ENCODE measurements at regions not wholly inside any gene's neighbourhood (a gene's known extent, or its start where the extent isn't known, plus 50 kb on each side); places are given as distances from the start of the nearest gene placed in this dataset.

DNA sequence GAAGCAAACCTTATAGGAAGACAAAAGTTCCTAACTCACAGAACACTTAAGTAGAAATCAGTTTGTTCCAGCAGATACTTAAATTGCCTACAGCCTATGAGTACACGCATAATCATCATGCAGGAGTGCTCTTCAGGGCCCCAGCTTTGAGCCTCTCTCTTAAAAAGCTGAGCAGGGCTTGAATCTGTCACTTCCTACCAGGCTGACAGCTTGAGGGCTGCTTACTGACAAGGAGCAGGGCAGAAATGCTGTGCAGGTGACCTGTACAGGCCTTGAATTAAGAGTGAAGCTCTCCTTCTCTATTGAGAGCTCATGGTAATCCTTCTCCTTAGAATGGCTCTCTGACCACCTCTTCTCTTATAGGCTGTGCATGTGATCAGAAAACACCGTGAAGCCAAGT, 66.5 kb upstream of the MAST4 start:
- DNase-seq (ENCODE audit: low spot score) (no peak), FAIRE-seq (no peak), ATAC-seq (no peak)
- intact Hi-C loops (cut with micrococcal nuclease; ENCODE audit: unreplicated experiment): no loop called here
- 0% methylated on average over 2 of the region's 2 CpGs for WGBS (ENCODE audit: low lambda C conversion rate)
- H3K4me1 ChIP-seq (ENCODE audit: insufficient read depth, low read length): no peaks in the 10 kb centered on the region
- ChIA-PET CTCF (ENCODE audit: low intra/inter-chr PET ratio, low total read pairs) (no interaction called here), POLR2A (no interaction called here)
- H3K9ac ChIP-seq (ENCODE audit: insufficient read depth, low read depth, low read length): no peak overlapping the region
- no peaks in the 10 kb centered on the region for H3K36me3 ChIP-seq (replicated peaks in 1 of 2; ENCODE audit: control insufficient read depth in 1 of 2, insufficient read depth in 2 of 2, low read length in 2 of 2)
- TF ChIP-seq SP2 (CRISPR knock-in tag; IDR thresholded peaks at IDR 0.05) (no peak), BORCS8-MEF2B (CRISPR knock-in tag; IDR thresholded peaks at IDR 0.05) (no peak), ZNF34 (CRISPR knock-in tag; IDR thresholded peaks at IDR 0.05; ENCODE audit: borderline replicate concordance) (no peak), KLF12 (CRISPR knock-in tag; IDR thresholded peaks at IDR 0.05; ENCODE audit: borderline replicate concordance) (no peak), ZNF431 (CRISPR knock-in tag; IDR thresholded peaks at IDR 0.05; ENCODE audit: borderline replicate concordance, low read depth) (no peak), MAX (IDR thresholded peaks at IDR 0.05) (no peak), NFYC (CRISPR knock-in tag; IDR thresholded peaks at IDR 0.05) (no peak), ZNF564 (CRISPR knock-in tag; IDR thresholded peaks at IDR 0.05) (no peak), MIXL1 (CRISPR knock-in tag; IDR thresholded peaks at IDR 0.05) (no peak), MEIS1 (CRISPR knock-in tag; IDR thresholded peaks at IDR 0.05; ENCODE audit: borderline replicate concordance) (no peak), GATAD2A (CRISPR knock-in tag; IDR thresholded peaks at IDR 0.05) (no peak), ZNF337 (CRISPR knock-in tag; IDR thresholded peaks at IDR 0.05; ENCODE audit: borderline replicate concordance, low read depth) (no peak), CEBPG (CRISPR knock-in tag; IDR thresholded peaks at IDR 0.05) (no peak), ZNF816 (CRISPR knock-in tag; IDR thresholded peaks at IDR 0.05; ENCODE audit: borderline replicate concordance) (no peak), NBN (conservative IDR thresholded peaks at IDR 0.05) (no peak), NFE2 (CRISPR knock-in tag; IDR thresholded peaks at IDR 0.05) (no peak)
- TF ChIP-seq, protein P1, sequence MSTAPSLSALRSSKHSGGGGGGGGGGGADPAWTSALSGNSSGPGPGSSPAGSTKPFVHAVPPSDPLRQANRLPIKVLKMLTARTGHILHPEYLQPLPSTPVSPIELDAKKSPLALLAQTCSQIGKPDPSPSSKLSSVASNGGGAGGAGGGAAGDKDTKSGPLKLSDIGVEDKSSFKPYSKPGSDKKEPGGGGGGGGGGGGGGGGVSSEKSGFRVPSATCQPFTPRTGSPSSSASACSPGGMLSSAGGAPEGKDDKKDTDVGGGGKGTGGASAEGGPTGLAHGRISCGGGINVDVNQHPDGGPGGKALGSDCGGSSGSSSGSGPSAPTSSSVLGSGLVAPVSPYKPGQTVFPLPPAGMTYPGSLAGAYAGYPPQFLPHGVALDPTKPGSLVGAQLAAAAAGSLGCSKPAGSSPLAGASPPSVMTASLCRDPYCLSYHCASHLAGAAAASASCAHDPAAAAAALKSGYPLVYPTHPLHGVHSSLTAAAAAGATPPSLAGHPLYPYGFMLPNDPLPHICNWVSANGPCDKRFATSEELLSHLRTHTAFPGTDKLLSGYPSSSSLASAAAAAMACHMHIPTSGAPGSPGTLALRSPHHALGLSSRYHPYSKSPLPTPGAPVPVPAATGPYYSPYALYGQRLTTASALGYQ (CRISPR knock-in tag; IDR thresholded peaks at IDR 0.05): no peak
- TF ChIP-seq, protein P2, sequence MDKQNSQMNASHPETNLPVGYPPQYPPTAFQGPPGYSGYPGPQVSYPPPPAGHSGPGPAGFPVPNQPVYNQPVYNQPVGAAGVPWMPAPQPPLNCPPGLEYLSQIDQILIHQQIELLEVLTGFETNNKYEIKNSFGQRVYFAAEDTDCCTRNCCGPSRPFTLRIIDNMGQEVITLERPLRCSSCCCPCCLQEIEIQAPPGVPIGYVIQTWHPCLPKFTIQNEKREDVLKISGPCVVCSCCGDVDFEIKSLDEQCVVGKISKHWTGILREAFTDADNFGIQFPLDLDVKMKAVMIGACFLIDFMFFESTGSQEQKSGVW (CRISPR knock-in tag; IDR thresholded peaks at IDR 0.05; ENCODE audit: borderline replicate concordance): no peak
- H3K4me3 ChIP-seq (replicated peaks in 1 of 3; ENCODE audit: insufficient read depth in 1 of 3, low read depth in 2 of 3, low read length in 3 of 3): no peak overlapping the region
- H3K9me3 ChIP-seq (ENCODE audit: low read length): no peaks in the 10 kb centered on the region
- no peak overlapping the region for H2AFZ ChIP-seq (ENCODE audit: low read length)
- H3K79me2 ChIP-seq (ENCODE audit: insufficient read depth, low read length): no peaks in the 10 kb centered on the region
- H3K27ac ChIP-seq (ENCODE audit: extremely low read length, insufficient read depth, low read length): no peak overlapping the region
- no peaks in the 10 kb centered on the region for H3K27me3 ChIP-seq (ENCODE audit: control insufficient read depth in 1 of 2, insufficient read depth in 2 of 2, low read length in 2 of 2)
- H4K20me1 ChIP-seq (ENCODE audit: insufficient read depth, low read length): no peaks in the 10 kb centered on the region
- BruUV-seq (replicated peaks): no TSS peak
- no peak overlapping the region for H3K4me2 ChIP-seq (ENCODE audit: low read depth, low read length)
- in situ Hi-C loops (cut with HindIII; ENCODE audit: extremely low pct_ligation_motif_present, low pct_unique_long_range_greater_than_20kb): no loop called here
